ENCODE measurements at regions not wholly inside any gene's neighbourhood (a gene's known extent, or its start where the extent isn't known, plus 50 kb on each side); places are given as distances from the start of the nearest gene placed in this dataset.
"Not testable (repeated sequence)": the region's sequence is repeated elsewhere in the genome, so short reads cannot be mapped to it uniquely, and the experiment has no call there.

DNA sequence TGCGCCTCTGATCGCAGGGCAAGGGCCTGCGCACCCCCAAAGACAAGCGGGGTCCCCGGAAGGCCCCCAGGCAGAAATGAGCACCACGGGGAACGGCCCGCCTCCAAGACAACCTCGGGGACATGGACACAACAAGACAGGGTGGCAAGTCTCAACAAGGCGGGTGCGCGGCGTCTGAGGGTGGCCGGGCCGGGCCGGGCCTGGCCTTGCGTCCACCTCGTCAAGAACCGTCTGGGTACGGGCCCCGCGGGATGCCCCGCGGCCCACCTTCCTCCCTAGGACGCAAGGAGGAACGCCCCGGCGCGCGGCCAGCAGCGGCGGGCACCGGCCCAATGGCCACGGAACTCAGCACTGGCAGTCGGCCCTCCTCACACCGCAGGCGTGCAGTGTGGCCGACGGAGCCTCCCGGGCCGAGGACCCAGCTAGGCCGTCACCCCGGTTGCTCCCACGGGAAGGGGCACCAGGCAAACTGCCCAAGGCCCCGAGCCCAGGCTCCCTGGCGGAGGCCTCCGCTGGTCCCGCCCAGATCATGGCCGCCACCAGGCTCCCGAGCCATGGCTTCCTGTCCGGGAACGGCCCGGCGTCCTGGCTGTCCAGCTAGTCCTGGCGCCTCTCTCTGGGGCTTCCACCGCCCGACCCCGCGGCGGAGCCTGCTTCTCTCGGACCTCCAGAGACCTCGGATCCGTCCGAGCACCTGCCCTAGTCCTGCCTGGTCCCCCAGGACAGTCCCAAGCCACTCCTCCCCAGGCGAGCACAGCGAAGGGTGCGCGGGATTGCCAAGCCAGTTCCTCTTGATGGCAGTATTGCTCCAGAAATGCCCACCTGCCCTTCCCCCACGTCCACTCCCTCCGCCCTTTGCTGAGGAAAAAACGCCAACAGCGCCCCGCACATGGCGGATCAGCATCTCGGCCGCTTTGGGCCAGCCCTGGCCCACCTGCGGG is 167.1 kb downstream of the PLS3 start:
- ATAC-seq (peak; percentile 77 to 99 (median 94)), DNase-seq (peak in 3 of 6 donors; percentile 26 to 85 (median 54))
- intact Hi-C loops (cut with DNase I); H3K36me3 ChIP-seq; H3K27ac ChIP-seq; H3K4me3 ChIP-seq; H3K27me3 ChIP-seq; FAIRE-seq; H3K9me3 ChIP-seq; H3K4me1 ChIP-seq: not testable (repeated sequence)
- 56 to 83% methylated on average over 13 to 15 of the region's 77 CpGs for WGBS, 2 donors

DNA sequence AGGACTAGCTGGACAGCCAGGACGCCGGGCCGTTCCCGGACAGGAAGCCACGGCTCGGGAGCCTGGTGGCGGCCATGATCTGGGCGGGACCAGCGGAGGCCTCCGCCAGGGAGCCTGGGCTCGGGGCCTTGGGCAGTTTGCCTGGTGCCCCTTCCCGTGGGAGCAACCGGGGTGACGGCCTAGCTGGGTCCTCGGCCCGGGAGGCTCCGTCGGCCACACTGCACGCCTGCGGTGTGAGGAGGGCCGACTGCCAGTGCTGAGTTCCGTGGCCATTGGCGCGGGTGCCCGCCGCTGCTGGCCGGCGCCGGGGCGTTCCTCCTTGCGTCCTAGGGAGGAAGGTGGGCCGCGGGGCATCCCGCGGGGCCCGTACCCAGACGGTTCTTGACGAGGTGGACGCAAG is 171.6 kb downstream of the PLS3 start:
- H3K27me3 ChIP-seq; intact Hi-C loops (cut with DNase I); H3K9me3 ChIP-seq; DNase-seq; FAIRE-seq; H3K27ac ChIP-seq; ATAC-seq; H3K4me1 ChIP-seq; H3K4me3 ChIP-seq; H3K36me3 ChIP-seq: not testable (repeated sequence)
- no CpG with 5 or more reads among the region's 39 CpGs for WGBS, 2 donors

- H3K27me3 ChIP-seq; ATAC-seq; H3K36me3 ChIP-seq; H3K4me1 ChIP-seq; H3K9me3 ChIP-seq; intact Hi-C loops (cut with DNase I); FAIRE-seq; H3K4me3 ChIP-seq: not testable (repeated sequence)
- peak in 2 of 6 donors; percentile 76 for DNase-seq
- 70 to 92% methylated on average over 9 to 13 of the region's 26 CpGs for WGBS, 2 donors
- peak overlapping the region in 1 of 4 donors; percentile 93 for H3K27ac ChIP-seq
These were observed 174.3 kb downstream of the PLS3 start for GRCh38 chrX:115735269-115735668.
